ENCODE measurements at regions not wholly inside any gene's neighbourhood (a gene's known extent, or its start where the extent isn't known, plus 50 kb on each side); places are given as distances from the start of the nearest gene placed in this dataset.

- TF ChIP-seq CTCF (IDR thresholded peaks at IDR 0.05; ENCODE audit: control insufficient read depth, insufficient read depth, low read depth, low read length, missing control alignments), result no peak
- no peak for DNase-seq (ENCODE audit: low read depth)
- no peak overlapping the region for H3K4me3 ChIP-seq (ENCODE audit: control insufficient read depth, low read depth, low read length)
These were observed 1393.7 kb downstream of the DSC3 start for GRCh38 chr18:29648891-29649290.

- no peak for TF ChIP-seq CTCF (IDR thresholded peaks at IDR 0.05; ENCODE audit: control insufficient read depth, insufficient read depth, low read depth, low read length, missing control alignments)
- no peak for DNase-seq (ENCODE audit: low read depth)
- no peak overlapping the region for H3K4me3 ChIP-seq (ENCODE audit: control insufficient read depth, low read depth, low read length)
These were observed 1394.8 kb downstream of the DSC3 start for GRCh38 chr18:29647700-29648099.

- DNase-seq (ENCODE audit: low read depth), result peak; percentile 10
- TF ChIP-seq CTCF (IDR thresholded peaks at IDR 0.05; ENCODE audit: control insufficient read depth, insufficient read depth, low read depth, low read length, missing control alignments), result no peak
- H3K4me3 ChIP-seq (ENCODE audit: control insufficient read depth, low read depth, low read length), result no peak overlapping the region
These were observed 1398.3 kb downstream of the DSC3 start for GRCh38 chr18:29644276-29644675.

- H3K4me3 ChIP-seq (ENCODE audit: control insufficient read depth, low read depth, low read length), result no peak overlapping the region
- no peak for TF ChIP-seq CTCF (IDR thresholded peaks at IDR 0.05; ENCODE audit: control insufficient read depth, insufficient read depth, low read depth, low read length, missing control alignments)
- DNase-seq (ENCODE audit: low read depth), result no peak
These were observed 1413.0 kb downstream of the DSC3 start for GRCh38 chr18:29629493-29630036.

- no peak for DNase-seq (ENCODE audit: low read depth)
- TF ChIP-seq CTCF (IDR thresholded peaks at IDR 0.05; ENCODE audit: control insufficient read depth, insufficient read depth, low read depth, low read length, missing control alignments), result no peak
- no peak overlapping the region for H3K4me3 ChIP-seq (ENCODE audit: control insufficient read depth, low read depth, low read length)
These were observed 1416.4 kb downstream of the DSC3 start for GRCh38 chr18:29626094-29626493.

GRCh38 chr18:29616867-29617266 lies 1425.7 kb downstream of the DSC3 start:
- no peak for TF ChIP-seq CTCF (IDR thresholded peaks at IDR 0.05; ENCODE audit: control insufficient read depth, insufficient read depth, low read depth, low read length, missing control alignments)
- H3K4me3 ChIP-seq (ENCODE audit: control insufficient read depth, low read depth, low read length), result no peak overlapping the region
- no peak for DNase-seq (ENCODE audit: low read depth)

GRCh38 chr18:29608982-29609381 lies 1432.1 kb upstream of the CDH2 start:
- H3K4me3 ChIP-seq (ENCODE audit: control insufficient read depth, low read depth, low read length), result no peak overlapping the region
- DNase-seq (ENCODE audit: low read depth), result no peak

More at GRCh38 chr18:29608982-29609381, 1432.1 kb upstream of the CDH2 start:
- no peak for TF ChIP-seq CTCF (IDR thresholded peaks at IDR 0.05; ENCODE audit: control insufficient read depth, insufficient read depth, low read depth, low read length, missing control alignments)
